ENCODE measurements at regions not wholly inside any gene's neighbourhood (a gene's known extent, or its start where the extent isn't known, plus 50 kb on each side); places are given as distances from the start of the nearest gene placed in this dataset.

GRCh38 chr13:97700306-97700848 is 253.1 kb upstream of the IPO5 start:
- DNase-seq (ENCODE audit: low spot score) (no peak), ATAC-seq (no peak)
- intact Hi-C loops (cut with DNase I) = no loop called here

- intact Hi-C loops (cut with DNase I) = no loop called here
- DNase-seq (ENCODE audit: low spot score) (no peak), ATAC-seq (no peak)
Measured at GRCh38 chr13:97702614-97703013, 250.9 kb upstream of the IPO5 start.

- ATAC-seq = no peak
- no peak for DNase-seq (ENCODE audit: low spot score)
- intact Hi-C loops (cut with DNase I) = no loop called here
Measured at GRCh38 chr13:97710797-97711196, 242.7 kb upstream of the IPO5 start.

GRCh38 chr13:97712770-97713169 is 240.7 kb upstream of the IPO5 start:
- no peak for ATAC-seq
- intact Hi-C loops (cut with DNase I) = no loop called here
- DNase-seq (ENCODE audit: low spot score) = no peak

GRCh38 chr13:97715763-97716162 is 237.7 kb upstream of the IPO5 start:
- DNase-seq (ENCODE audit: low spot score) (no peak), ATAC-seq (no peak)
- intact Hi-C loops (cut with DNase I) = no loop called here

GRCh38 chr13:97716746-97717145 is 236.7 kb upstream of the IPO5 start:
- intact Hi-C loops (cut with DNase I) = no loop called here
- DNase-seq (ENCODE audit: low spot score) = no peak
- no peak for ATAC-seq

GRCh38 chr13:97719736-97720135 is 233.7 kb upstream of the IPO5 start:
- intact Hi-C loops (cut with DNase I) = no loop called here
- no peak for DNase-seq (ENCODE audit: low spot score)
- no peak for ATAC-seq

- ATAC-seq (no peak), DNase-seq (ENCODE audit: low spot score) (no peak)
- intact Hi-C loops (cut with DNase I) = no loop called here
Measured at GRCh38 chr13:97720896-97721295, 232.6 kb upstream of the IPO5 start.

- intact Hi-C loops (cut with DNase I) = no loop called here
- no peak for ATAC-seq
- no peak for DNase-seq (ENCODE audit: low spot score)
Measured at GRCh38 chr13:97723655-97724054, 229.8 kb upstream of the IPO5 start.

GRCh38 chr13:97724450-97724849 is 229.0 kb upstream of the IPO5 start:
- no peak for DNase-seq (ENCODE audit: low spot score)
- ATAC-seq = no peak
- intact Hi-C loops (cut with DNase I) = no loop called here

GRCh38 chr13:97726664-97727280 is 226.7 kb upstream of the IPO5 start:
- intact Hi-C loops (cut with DNase I) = no loop called here
- ATAC-seq (peak; percentile 88), DNase-seq (ENCODE audit: low spot score) (no peak)

GRCh38 chr13:97727991-97728390 is 225.5 kb upstream of the IPO5 start:
- no peak for ATAC-seq
- DNase-seq (ENCODE audit: low spot score) = no peak
- intact Hi-C loops (cut with DNase I) = no loop called here

GRCh38 chr13:97736436-97736835 is 217.0 kb upstream of the IPO5 start:
- DNase-seq (ENCODE audit: low spot score) = no peak
- intact Hi-C loops (cut with DNase I) = no loop called here
- ATAC-seq = no peak

GRCh38 chr13:97742084-97742483 is 211.4 kb upstream of the IPO5 start:
- intact Hi-C loops (cut with DNase I) = no loop called here
- DNase-seq (ENCODE audit: low spot score) = no peak
- no peak for ATAC-seq

- intact Hi-C loops (cut with DNase I) = no loop called here
- ATAC-seq (peak; percentile 59), DNase-seq (ENCODE audit: low spot score) (no peak)
Measured at GRCh38 chr13:97743938-97744337, 209.5 kb upstream of the IPO5 start.

- intact Hi-C loops (cut with DNase I) = no loop called here
- ATAC-seq (no peak), DNase-seq (ENCODE audit: low spot score) (no peak)
Measured at GRCh38 chr13:97746649-97747048, 206.8 kb upstream of the IPO5 start.

- ATAC-seq (no peak), DNase-seq (ENCODE audit: low spot score) (no peak)
- intact Hi-C loops (cut with DNase I) = no loop called here
Measured at GRCh38 chr13:97749174-97749573, 204.3 kb upstream of the IPO5 start.

GRCh38 chr13:97751477-97751876 is 202.0 kb upstream of the IPO5 start:
- no peak for ATAC-seq
- intact Hi-C loops (cut with DNase I) = no loop called here
- DNase-seq (ENCODE audit: low spot score) = no peak

GRCh38 chr13:97752961-97753668 is 200.4 kb upstream of the IPO5 start:
- ATAC-seq (peak; percentile 35), DNase-seq (ENCODE audit: low spot score) (no peak)
- intact Hi-C loops (cut with DNase I) = no loop called here

- intact Hi-C loops (cut with DNase I) = no loop called here
- ATAC-seq (no peak), DNase-seq (ENCODE audit: low spot score) (no peak)
Measured at GRCh38 chr13:97753942-97754670, 199.4 kb upstream of the IPO5 start.
